ENCODE measurements at regions not wholly inside any gene's neighbourhood (a gene's known extent, or its start where the extent isn't known, plus 50 kb on each side); places are given as distances from the start of the nearest gene placed in this dataset.

GRCh38 chr21:16241479-16241963, 511.7 kb downstream of the USP25 start:
- DNase-seq: no peak

- DNase-seq: no peak
These were observed 513.6 kb downstream of the USP25 start for GRCh38 chr21:16243396-16243795.

- no peak for DNase-seq
These were observed 518.9 kb downstream of the USP25 start for GRCh38 chr21:16248705-16249104.

- no peak for DNase-seq
These were observed 520.5 kb downstream of the USP25 start for GRCh38 chr21:16250273-16250672.

- DNase-seq: no peak
These were observed 529.2 kb downstream of the USP25 start for GRCh38 chr21:16258844-16259611.

GRCh38 chr21:16262091-16262490, 532.3 kb downstream of the USP25 start:
- no peak for DNase-seq

GRCh38 chr21:16264319-16264718, 534.5 kb downstream of the USP25 start:
- no peak for DNase-seq

GRCh38 chr21:16269476-16269875, 539.7 kb downstream of the USP25 start:
- DNase-seq: no peak

- no peak for DNase-seq
These were observed 550.2 kb downstream of the USP25 start for GRCh38 chr21:16279731-16280581.

- DNase-seq: no peak
These were observed 550.9 kb downstream of the USP25 start for GRCh38 chr21:16280686-16281091.

- no peak for DNase-seq
These were observed 553.7 kb downstream of the USP25 start for GRCh38 chr21:16283516-16283915.

GRCh38 chr21:16285605-16286126, 555.9 kb downstream of the USP25 start:
- DNase-seq: no peak

- no peak for DNase-seq
These were observed 557.3 kb downstream of the USP25 start for GRCh38 chr21:16287046-16287445.

- no peak for DNase-seq
These were observed 561.5 kb downstream of the USP25 start for GRCh38 chr21:16291296-16291695.

- no peak for DNase-seq
These were observed 564.3 kb downstream of the USP25 start for GRCh38 chr21:16294128-16294527.

- no peak for DNase-seq
These were observed 573.1 kb downstream of the USP25 start for GRCh38 chr21:16302851-16303282.

GRCh38 chr21:16304174-16305095, 574.7 kb downstream of the USP25 start:
- no peak for DNase-seq

- DNase-seq: no peak
These were observed 575.9 kb downstream of the USP25 start for GRCh38 chr21:16305686-16306085.

- DNase-seq: no peak
These were observed 577.5 kb downstream of the USP25 start for GRCh38 chr21:16307256-16307655.

- no peak for DNase-seq
These were observed 578.5 kb downstream of the USP25 start for GRCh38 chr21:16308269-16308668.

- DNase-seq: no peak
These were observed 579.6 kb downstream of the USP25 start for GRCh38 chr21:16309250-16309971.

GRCh38 chr21:16310176-16310575, 580.4 kb downstream of the USP25 start:
- no peak for DNase-seq
